Keratinocyte (primary cell): ENCODE measurements at regions not wholly inside any gene's neighbourhood (a gene's known extent, or its start where the extent isn't known, plus 50 kb on each side); places are given as distances from the start of the nearest gene placed in this dataset.

ENCODE experiments used
- CTCF ChIP-seq, 3 experiments: IDR thresholded peaks in 1 of 3; conservative IDR thresholded peaks in 1 of 3; optimal IDR thresholded peaks in 1 of 3; 2 replicates in 2 of 3; 3 replicates in 1 of 3; pipeline versions ENCODE3 to v1.5.1; 2011; ENCODE audit warnings: low read length in 3 of 3, mild to moderate bottlenecking in 3 of 3, moderate library complexity in 2 of 3, control low read depth in 1 of 3, inconsistent platforms in 1 of 3; ENCODE audit not compliant: insufficient read depth in 2 of 3; ENCODE audit errors: extremely low read depth in 1 of 3
- EZH2 ChIP-seq: IDR thresholded peaks from one replicate; pipeline ENCODE4 v1.6.1; 2012; ENCODE audit warnings: inconsistent platforms, mild to moderate bottlenecking, low read length, moderate library complexity

DNA sequence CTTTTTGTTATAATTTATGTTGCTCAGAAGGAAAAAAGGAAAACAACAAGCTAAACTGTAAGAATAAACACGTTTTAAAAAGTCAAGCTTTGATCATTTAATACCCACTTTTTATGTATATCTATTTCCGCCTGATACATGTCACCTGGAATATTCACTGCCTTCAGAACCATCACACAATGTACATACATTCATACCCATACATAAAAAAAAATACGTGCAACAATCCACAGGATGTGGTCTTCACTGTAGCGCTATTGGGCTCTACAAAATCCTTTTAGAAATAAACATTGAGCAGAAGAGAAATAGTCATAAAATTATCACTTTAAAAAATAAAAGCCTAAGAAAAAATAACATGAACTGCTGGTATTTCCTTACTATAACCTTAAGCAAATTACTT is 1078.9 kb upstream of the LRRTM3 start:
- TF ChIP-seq EZH2 (no peak), CTCF (optimal IDR thresholded peaks at IDR 0.05 in 1 of 3, IDR thresholded peaks at IDR 0.05 in 1 of 3, conservative IDR thresholded peaks at IDR 0.05 in 1 of 3; ENCODE audit: extremely low read depth in 1 of 3, insufficient read depth in 2 of 3, low read length in 3 of 3) (no peak)
